GM13976 (cell line): ENCODE measurements at regions not wholly inside any gene's neighbourhood (a gene's known extent, or its start where the extent isn't known, plus 50 kb on each side); places are given as distances from the start of the nearest gene placed in this dataset.
"Not testable (repeated sequence)": the region's sequence is repeated elsewhere in the genome, so short reads cannot be mapped to it uniquely, and the experiment has no call there.

Experiments
- DNase-seq: peaks from one replicate; pipeline ENCODE4 v3.0.0; 2012; ENCODE audit warnings: low spot score
- in situ Hi-C: fragments of 300-500 bp; cut with MboI; formaldehyde crosslinking; loops from one replicate; pipeline ENCODE4 v1.12.0; 2022; ENCODE audit warnings: low sequenced_read_pairs, mixed read lengths, inconsistent platforms; ENCODE audit not compliant: unreplicated experiment
- TF ChIP-seq, protein P1 (sequence below): IDR thresholded peaks from 2 replicates; pipeline ENCODE4 v1.5.1; 2012; ENCODE audit warnings: borderline replicate concordance, mild to moderate bottlenecking; ENCODE audit not compliant: insufficient read depth; ENCODE audit errors: extremely low read depth, missing control alignments, control extremely low read depth

DNA sequence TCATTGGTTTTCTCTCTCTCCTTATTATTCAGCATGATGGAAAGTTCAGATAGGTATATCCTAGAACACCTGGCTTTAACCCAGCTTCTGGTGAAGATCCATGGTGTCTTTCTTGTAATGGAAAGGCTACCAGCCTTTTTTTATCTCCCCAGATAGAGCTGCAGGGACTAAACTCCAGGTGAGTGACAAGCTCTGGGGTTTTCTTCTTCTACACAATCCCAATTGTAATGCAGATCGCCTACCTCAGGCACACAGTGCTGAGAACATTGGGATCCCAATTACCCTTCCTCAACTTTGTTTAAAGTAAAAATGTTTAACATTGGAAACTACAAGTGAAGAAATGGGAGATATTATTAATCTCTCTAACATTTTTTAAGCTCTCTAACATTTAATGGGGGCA is 1851.7 kb downstream of the PCDH9 start:
- TF ChIP-seq, protein P1, sequence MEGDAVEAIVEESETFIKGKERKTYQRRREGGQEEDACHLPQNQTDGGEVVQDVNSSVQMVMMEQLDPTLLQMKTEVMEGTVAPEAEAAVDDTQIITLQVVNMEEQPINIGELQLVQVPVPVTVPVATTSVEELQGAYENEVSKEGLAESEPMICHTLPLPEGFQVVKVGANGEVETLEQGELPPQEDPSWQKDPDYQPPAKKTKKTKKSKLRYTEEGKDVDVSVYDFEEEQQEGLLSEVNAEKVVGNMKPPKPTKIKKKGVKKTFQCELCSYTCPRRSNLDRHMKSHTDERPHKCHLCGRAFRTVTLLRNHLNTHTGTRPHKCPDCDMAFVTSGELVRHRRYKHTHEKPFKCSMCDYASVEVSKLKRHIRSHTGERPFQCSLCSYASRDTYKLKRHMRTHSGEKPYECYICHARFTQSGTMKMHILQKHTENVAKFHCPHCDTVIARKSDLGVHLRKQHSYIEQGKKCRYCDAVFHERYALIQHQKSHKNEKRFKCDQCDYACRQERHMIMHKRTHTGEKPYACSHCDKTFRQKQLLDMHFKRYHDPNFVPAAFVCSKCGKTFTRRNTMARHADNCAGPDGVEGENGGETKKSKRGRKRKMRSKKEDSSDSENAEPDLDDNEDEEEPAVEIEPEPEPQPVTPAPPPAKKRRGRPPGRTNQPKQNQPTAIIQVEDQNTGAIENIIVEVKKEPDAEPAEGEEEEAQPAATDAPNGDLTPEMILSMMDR = no peak
- in situ Hi-C loops = no loop called here
- DNase-seq = no peak

DNA sequence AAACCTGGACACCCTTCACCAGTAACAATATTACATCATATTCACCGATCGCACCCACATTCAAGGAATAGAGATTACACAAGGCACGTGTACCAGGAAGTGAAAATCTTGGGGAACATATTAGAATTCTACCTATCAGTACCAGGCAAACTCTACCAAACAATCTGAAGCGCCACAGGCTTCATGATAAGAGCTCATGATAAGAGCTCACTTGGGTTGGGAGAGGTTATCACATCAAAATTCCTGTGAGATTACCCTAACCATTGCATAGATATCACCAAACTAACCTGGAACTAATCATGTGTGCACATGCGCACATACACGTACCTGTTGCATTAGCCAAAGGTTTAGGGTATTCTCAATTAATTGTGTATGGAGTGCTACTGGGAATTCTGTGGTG is 1861.3 kb downstream of the PCDH9 start:
- no peak for DNase-seq
- TF ChIP-seq, protein P1 = no peak
- in situ Hi-C loops = no loop called here

DNA sequence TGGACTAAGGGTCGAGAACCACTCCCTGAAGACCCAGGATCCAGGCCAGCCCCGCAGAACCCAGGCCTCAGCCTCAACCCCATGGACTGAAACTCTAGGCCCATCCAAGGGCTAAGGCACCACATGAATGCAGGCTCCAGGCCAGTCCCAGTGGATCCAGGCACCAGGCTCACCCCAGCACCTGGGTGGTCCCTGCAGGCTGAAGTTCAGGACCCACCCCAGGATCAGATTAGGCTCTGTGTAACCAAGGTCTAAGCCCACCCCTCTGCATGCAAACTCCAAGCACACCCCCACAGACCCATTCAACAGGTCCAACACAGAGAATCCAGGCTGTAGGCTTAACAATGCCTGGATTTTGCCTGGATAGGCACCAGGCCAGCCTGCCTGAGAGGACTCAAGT is 1876.2 kb downstream of the PCDH9 start:
- in situ Hi-C loops = no loop called here
- TF ChIP-seq, protein P1 = no peak

DNA sequence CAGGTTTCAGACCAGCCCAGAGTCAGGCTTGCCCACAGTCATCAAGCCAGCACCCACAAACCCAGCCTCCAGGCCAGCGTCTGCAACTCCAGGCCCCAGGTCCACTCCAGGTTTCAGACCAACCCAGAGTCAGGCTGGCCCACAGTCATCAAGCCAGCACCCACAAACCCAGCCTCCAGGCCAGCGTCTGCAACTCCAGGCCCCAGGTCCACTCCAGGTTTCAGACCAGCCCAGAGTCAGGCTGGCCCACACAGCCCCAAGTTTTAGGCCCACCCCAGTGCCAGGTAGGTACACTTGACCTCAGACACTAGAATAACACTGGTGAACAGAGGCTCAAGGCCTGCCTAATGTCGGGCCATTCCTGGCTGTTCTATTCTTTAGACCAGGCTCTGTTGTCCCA is 1877.0 kb downstream of the PCDH9 start:
- DNase-seq, in situ Hi-C loops: not testable (repeated sequence)

More for the DNA sequence above, 1876.2 kb downstream of the PCDH9 start:
- no peak for DNase-seq

DNA sequence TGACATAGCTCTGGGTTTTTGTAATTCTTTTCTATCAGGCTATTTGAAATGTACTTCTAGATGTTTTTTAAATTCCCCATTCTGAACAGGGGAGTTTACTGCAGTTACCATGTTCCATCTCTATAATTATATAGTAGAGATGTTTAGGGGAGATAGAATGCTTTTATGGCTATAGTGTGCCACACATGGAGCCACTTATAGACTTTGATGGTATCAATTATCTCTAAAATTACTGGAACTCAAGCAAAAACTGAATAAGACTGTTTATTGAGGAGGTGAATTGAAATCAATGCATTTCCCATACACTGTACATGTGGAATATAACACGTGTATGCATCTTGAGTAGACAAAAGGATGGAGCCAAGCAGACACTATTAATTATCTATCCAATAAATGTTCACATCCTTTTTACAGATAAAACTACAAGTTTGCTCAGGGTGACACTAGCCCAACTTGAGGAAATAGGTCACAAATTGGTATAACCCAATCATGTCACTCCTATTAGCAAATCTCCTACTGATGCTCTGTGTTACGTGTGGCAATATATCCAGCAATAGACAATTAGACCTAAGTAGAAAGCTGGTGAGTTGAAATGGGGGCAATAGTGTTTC is 1882.6 kb downstream of the PCDH9 start:
- no peak for DNase-seq
- in situ Hi-C loops = no loop called here
- TF ChIP-seq, protein P1 = no peak

- in situ Hi-C loops = no loop called here
- DNase-seq = no peak
- TF ChIP-seq, protein P1 = no peak
Measured at GRCh38 chr13:65343898-65344663, 1886.1 kb downstream of the PCDH9 start.
